GM21786 (cell line): ENCODE measurements at regions not wholly inside any gene's neighbourhood (a gene's known extent, or its start where the extent isn't known, plus 50 kb on each side); places are given as distances from the start of the nearest gene placed in this dataset.
"Not testable (repeated sequence)": the region's sequence is repeated elsewhere in the genome, so short reads cannot be mapped to it uniquely, and the experiment has no call there.

Source experiments
- ATAC-seq: cut with Tn5 transposase; IDR thresholded peaks from one replicate; pipeline ENCODE4 v1.9.1; 2021; ENCODE audit not compliant: unreplicated experiment

GRCh38 chrX:140633105-140633504 is 76.5 kb upstream of the LINC00632 start:
- ATAC-seq = not testable (repeated sequence)

GRCh38 chrX:140608111-140608510 is 101.4 kb upstream of the LINC00632 start:
- no peak for ATAC-seq

DNA sequence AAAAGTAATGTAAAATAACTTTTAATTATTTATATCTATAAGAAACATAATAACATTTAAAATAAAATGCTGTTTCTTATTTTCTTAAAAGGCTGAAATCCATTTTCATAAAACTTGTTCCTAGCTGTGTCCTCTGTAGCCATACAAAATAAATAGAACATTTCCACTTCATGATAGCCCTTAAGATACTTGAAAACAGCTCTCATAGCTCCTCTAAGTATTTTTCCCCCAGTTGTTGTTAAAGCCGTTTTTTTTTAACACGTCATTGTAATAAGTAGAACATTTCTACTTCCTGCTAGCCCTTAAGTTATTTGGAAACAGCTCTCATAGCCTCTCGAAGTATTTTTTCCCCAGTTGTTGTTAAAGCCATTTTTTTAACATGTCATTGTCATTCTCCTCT is 97.3 kb upstream of the SOX3 start:
- ATAC-seq = no peak

DNA sequence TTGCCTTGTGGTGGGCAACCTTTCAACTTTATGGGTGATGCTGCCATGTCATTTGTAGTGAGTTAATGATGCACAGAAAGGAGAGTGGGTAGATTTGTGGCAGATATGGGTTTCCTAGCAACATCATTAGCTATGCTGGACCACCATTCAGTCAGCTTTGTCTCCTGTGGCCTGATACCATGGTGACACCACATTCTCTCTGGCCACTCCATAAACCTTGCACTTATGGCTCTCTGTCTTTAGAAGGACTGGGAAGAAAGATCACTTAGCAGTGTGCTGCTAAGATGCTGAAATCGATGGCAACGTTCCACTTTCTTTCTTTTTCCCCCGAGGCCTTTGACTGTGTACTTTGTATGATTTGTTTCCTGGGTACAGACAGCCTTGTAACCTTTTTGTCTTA is 95.0 kb upstream of the SOX3 start:
- no peak for ATAC-seq

DNA sequence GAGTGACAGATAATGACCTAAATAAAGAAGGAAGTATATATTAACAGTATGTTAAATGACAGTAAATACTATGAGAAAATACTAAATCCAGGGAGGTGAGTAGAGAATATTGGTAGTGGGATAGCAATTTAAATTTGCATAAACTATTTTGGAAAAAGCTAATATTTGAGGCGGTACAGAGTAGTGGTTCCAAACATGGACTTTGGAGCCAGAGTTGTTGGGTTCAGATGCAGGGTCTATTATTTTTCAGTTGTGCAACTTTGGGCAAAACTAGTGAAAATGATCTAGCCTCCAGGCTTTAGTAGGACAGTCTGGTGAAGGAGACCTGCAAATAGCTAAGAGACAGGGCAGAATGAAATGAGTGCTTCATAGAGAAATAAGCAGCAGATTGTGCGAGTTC is 84.8 kb upstream of the SOX3 start:
- ATAC-seq = no peak

DNA sequence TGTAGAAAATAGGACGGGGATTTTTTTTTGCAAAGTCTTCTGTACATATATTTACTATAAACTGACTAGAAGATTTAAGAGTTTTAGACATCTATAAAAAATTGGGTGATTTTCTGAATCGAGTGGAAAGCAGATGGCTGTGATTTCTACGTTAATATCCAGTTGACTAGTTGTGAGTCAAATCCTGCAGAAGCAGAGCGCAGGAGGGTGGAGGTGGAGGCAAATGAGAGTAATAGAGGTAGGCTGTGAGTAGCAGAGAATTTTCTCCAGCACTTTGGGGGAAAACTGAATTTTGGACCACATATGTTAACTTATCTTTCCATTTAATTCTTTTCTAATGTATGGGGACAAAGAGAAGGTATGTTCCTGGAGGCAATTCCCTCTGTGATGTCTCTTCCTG is 82.1 kb upstream of the SOX3 start:
- ATAC-seq = no peak

- no peak for ATAC-seq
Observed at GRCh38 chrX:140580478-140580877, 75.6 kb upstream of the SOX3 start.

GRCh38 chrX:140572724-140573123 is 67.9 kb upstream of the SOX3 start:
- peak; percentile 90 for ATAC-seq

GRCh38 chrX:140563893-140564292 is 59.0 kb upstream of the SOX3 start:
- no peak for ATAC-seq
